ENCODE measurements at regions not wholly inside any gene's neighbourhood (a gene's known extent, or its start where the extent isn't known, plus 50 kb on each side); places are given as distances from the start of the nearest gene placed in this dataset.
"Not testable (repeated sequence)": the region's sequence is repeated elsewhere in the genome, so short reads cannot be mapped to it uniquely, and the experiment has no call there.

GRCh38 chr13:111589992-111590391 is 269.6 kb downstream of the TEX29 start:
- no peaks in the 10 kb centered on the region for H3K9me3 ChIP-seq (replicated peaks; ENCODE audit: insufficient read depth, low read length)
- H3K4me3 ChIP-seq (ENCODE audit: low read length), result no peak overlapping the region
- TF ChIP-seq EZH2 (optimal IDR thresholded peaks at IDR 0.05; ENCODE audit: low read depth, low read length) (no peak), EZH2phosphoT487 (IDR thresholded peaks at IDR 0.05; ENCODE audit: low read length) (no peak)
- TF ChIP-seq, protein P1, sequence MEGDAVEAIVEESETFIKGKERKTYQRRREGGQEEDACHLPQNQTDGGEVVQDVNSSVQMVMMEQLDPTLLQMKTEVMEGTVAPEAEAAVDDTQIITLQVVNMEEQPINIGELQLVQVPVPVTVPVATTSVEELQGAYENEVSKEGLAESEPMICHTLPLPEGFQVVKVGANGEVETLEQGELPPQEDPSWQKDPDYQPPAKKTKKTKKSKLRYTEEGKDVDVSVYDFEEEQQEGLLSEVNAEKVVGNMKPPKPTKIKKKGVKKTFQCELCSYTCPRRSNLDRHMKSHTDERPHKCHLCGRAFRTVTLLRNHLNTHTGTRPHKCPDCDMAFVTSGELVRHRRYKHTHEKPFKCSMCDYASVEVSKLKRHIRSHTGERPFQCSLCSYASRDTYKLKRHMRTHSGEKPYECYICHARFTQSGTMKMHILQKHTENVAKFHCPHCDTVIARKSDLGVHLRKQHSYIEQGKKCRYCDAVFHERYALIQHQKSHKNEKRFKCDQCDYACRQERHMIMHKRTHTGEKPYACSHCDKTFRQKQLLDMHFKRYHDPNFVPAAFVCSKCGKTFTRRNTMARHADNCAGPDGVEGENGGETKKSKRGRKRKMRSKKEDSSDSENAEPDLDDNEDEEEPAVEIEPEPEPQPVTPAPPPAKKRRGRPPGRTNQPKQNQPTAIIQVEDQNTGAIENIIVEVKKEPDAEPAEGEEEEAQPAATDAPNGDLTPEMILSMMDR (IDR thresholded peaks at IDR 0.05; ENCODE audit: low read length), result no peak
- H4K20me1 ChIP-seq (ENCODE audit: insufficient read depth, low read length), result no peaks in the 10 kb centered on the region
- no peaks in the 10 kb centered on the region for H3K27me3 ChIP-seq (replicated peaks; ENCODE audit: insufficient read depth, low read length)
- no peak overlapping the region for H2AFZ ChIP-seq (ENCODE audit: low read length)
- H3K36me3 ChIP-seq (replicated peaks; ENCODE audit: insufficient read depth, low read length), result 0 out of 2 replicates have a peak, but pooled peaks cover under 1% of the 10 kb centered on the region
- H3K4me1 ChIP-seq (ENCODE audit: low read length), result no peaks in the 10 kb centered on the region
- no peak overlapping the region for H3K4me2 ChIP-seq (ENCODE audit: low read depth, low read length)
- no peak for DNase-seq
- no peak overlapping the region for H3K27ac ChIP-seq (ENCODE audit: low read length)
- no peaks in the 10 kb centered on the region for H3F3A ChIP-seq (ENCODE audit: insufficient read depth, low read length)
- no peaks in the 10 kb centered on the region; the same call in 1 of the 2 replicates for H3K79me2 ChIP-seq (ENCODE audit: low read length)
- H3K9ac ChIP-seq (ENCODE audit: low read length), result no peak overlapping the region
- H3K9me2 ChIP-seq (replicated peaks; ENCODE audit: insufficient read depth, low read length), result no peaks in the 10 kb centered on the region

DNA sequence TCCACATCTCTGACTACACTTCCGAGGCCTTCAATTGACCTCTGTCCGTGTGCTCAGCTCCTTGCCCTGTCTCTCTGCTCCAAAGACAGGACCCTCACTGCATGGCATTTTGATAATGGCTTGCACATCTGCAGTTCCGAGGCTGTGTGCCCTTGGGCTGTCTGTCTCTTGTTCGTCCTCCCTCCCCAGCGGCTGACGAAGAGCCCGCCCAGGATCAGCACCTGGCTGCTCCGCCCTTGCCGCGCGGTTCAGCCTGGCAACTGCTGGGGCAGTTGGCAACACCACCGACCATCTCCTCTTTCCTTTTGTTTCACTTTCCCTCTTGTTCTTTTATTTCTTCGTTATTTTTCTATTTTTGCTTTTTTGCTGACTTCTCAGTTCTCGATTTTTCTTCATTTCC is 270.4 kb downstream of the TEX29 start:
- TF ChIP-seq EZH2 (optimal IDR thresholded peaks at IDR 0.05; ENCODE audit: low read depth, low read length), result no peak
- no peak for TF ChIP-seq EZH2phosphoT487 (IDR thresholded peaks at IDR 0.05; ENCODE audit: low read length)
- TF ChIP-seq, protein P1 (IDR thresholded peaks at IDR 0.05; ENCODE audit: low read length), result no peak
- no peak overlapping the region for H2AFZ ChIP-seq (ENCODE audit: low read length)
- H3K9me3 ChIP-seq (replicated peaks; ENCODE audit: insufficient read depth, low read length), result no peaks in the 10 kb centered on the region
- H3K9me2 ChIP-seq (replicated peaks; ENCODE audit: insufficient read depth, low read length), result no peaks in the 10 kb centered on the region
- no peak overlapping the region for H3K4me3 ChIP-seq (ENCODE audit: low read length)
- H3K27ac ChIP-seq (ENCODE audit: low read length), result no peak overlapping the region
- H3K79me2 ChIP-seq (ENCODE audit: low read length), result no peaks in the 10 kb centered on the region; the same call in 1 of the 2 replicates
- H4K20me1 ChIP-seq (ENCODE audit: insufficient read depth, low read length), result no peaks in the 10 kb centered on the region
- no peak overlapping the region for H3K4me2 ChIP-seq (ENCODE audit: low read depth, low read length)
- H3F3A ChIP-seq (ENCODE audit: insufficient read depth, low read length), result no peaks in the 10 kb centered on the region
- no peaks in the 10 kb centered on the region for H3K4me1 ChIP-seq (ENCODE audit: low read length)
- H3K27me3 ChIP-seq (replicated peaks; ENCODE audit: insufficient read depth, low read length), result no peaks in the 10 kb centered on the region
- H3K9ac ChIP-seq (ENCODE audit: low read length), result no peak overlapping the region
- H3K36me3 ChIP-seq (replicated peaks; ENCODE audit: insufficient read depth, low read length), result no peaks in the 10 kb centered on the region
- DNase-seq, result no peak

DNA sequence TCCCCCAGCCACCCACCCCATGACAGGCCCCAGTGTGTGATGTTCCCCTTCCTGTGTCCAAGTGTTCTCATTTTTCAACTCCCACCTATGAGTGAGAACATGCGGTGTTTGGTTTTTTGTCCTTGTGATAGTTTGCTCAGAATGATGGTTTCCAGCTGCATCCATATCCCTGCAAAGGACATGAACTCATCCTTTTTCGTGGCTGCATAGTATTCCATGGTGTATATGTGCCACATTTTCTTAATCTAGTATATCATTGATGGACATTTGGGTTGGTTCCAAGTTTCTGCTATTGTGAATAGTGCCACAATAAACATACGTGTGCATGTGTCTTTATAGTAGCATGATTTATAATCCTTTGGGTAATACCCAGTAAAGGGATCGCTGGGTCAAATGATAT is 273.0 kb downstream of the TEX29 start:
- not testable (repeated sequence) for DNase-seq; H3F3A ChIP-seq (ENCODE audit: insufficient read depth, low read length); H3K9me2 ChIP-seq (replicated peaks; ENCODE audit: insufficient read depth, low read length); H3K9ac ChIP-seq (ENCODE audit: low read length); H2AFZ ChIP-seq (ENCODE audit: low read length); H3K9me3 ChIP-seq (replicated peaks; ENCODE audit: insufficient read depth, low read length); H3K27me3 ChIP-seq (replicated peaks; ENCODE audit: insufficient read depth, low read length); H3K27ac ChIP-seq (ENCODE audit: low read length); H3K36me3 ChIP-seq (replicated peaks; ENCODE audit: insufficient read depth, low read length); H3K4me2 ChIP-seq (ENCODE audit: low read depth, low read length); H3K79me2 ChIP-seq (ENCODE audit: low read length); H3K4me1 ChIP-seq (ENCODE audit: low read length); H3K4me3 ChIP-seq (ENCODE audit: low read length); H4K20me1 ChIP-seq (ENCODE audit: insufficient read depth, low read length)

GRCh38 chr13:111594606-111595005 is 274.2 kb downstream of the TEX29 start:
- no peak overlapping the region for H3K4me3 ChIP-seq (ENCODE audit: low read length)
- H3K4me1 ChIP-seq (ENCODE audit: low read length), result no peaks in the 10 kb centered on the region
- H3K79me2 ChIP-seq (ENCODE audit: low read length), result peaks cover 8% of the 10 kb centered on the region; the same call in 1 of the 2 replicates
- H3F3A ChIP-seq (ENCODE audit: insufficient read depth, low read length), result no peaks in the 10 kb centered on the region
- no peaks in the 10 kb centered on the region for H3K9me3 ChIP-seq (replicated peaks; ENCODE audit: insufficient read depth, low read length)
- no peak overlapping the region for H3K9ac ChIP-seq (ENCODE audit: low read length)
- TF ChIP-seq EZH2 (optimal IDR thresholded peaks at IDR 0.05; ENCODE audit: low read depth, low read length), result no peak
- TF ChIP-seq EZH2phosphoT487 (IDR thresholded peaks at IDR 0.05; ENCODE audit: low read length), result no peak
- TF ChIP-seq, protein P1 (IDR thresholded peaks at IDR 0.05; ENCODE audit: low read length), result no peak
- H2AFZ ChIP-seq (ENCODE audit: low read length), result no peak overlapping the region
- no peaks in the 10 kb centered on the region for H3K27me3 ChIP-seq (replicated peaks; ENCODE audit: insufficient read depth, low read length)
- no peak overlapping the region for H3K27ac ChIP-seq (ENCODE audit: low read length)
- H3K36me3 ChIP-seq (replicated peaks; ENCODE audit: insufficient read depth, low read length), result no peaks in the 10 kb centered on the region
- no peaks in the 10 kb centered on the region for H4K20me1 ChIP-seq (ENCODE audit: insufficient read depth, low read length)
- DNase-seq, result no peak
- H3K9me2 ChIP-seq (replicated peaks; ENCODE audit: insufficient read depth, low read length), result no peaks in the 10 kb centered on the region
- no peak overlapping the region for H3K4me2 ChIP-seq (ENCODE audit: low read depth, low read length)
